Activated CD4-positive, alpha-beta memory T cell treated with anti-CD3 and anti-CD28 coated beads, Interleukin-2, amount 10 ng/mL, durations not matched to agents 7 days and 5 days (primary cell): ENCODE measurements at regions not wholly inside any gene's neighbourhood (a gene's known extent, or its start where the extent isn't known, plus 50 kb on each side); places are given as distances from the start of the nearest gene placed in this dataset.

ENCODE experiments used
- CTCF ChIA-PET: fragments of 350-600 bp; sonication (Branson Sonifier 250); formaldehyde crosslinking; loops from one replicate; lab custom pipeline; 2021; ENCODE audit warnings: antibody characterized with exemption, inconsistent platforms; lab: Charles Lee
- POLR2A ChIA-PET: fragments of 350-600 bp; sonication (Branson Sonifier 250); formaldehyde crosslinking; loops from one replicate; lab custom pipeline; 2021; ENCODE audit warnings: antibody characterized with exemption; lab: Charles Lee
- DNase-seq: peaks from one replicate; pipeline ENCODE4 v3.0.0-alpha.2; 2020
- H3K27ac Mint-ChIP-seq: one replicate; pipeline ENCODE4 v1.8.0; 2021; ENCODE audit warnings: mild to moderate bottlenecking, mixed read lengths
- H3K27me3 Mint-ChIP-seq: one replicate; pipeline ENCODE4 v1.8.0; 2021; ENCODE audit warnings: mixed read lengths
- H3K36me3 Mint-ChIP-seq: one replicate; pipeline ENCODE4 v1.8.0; 2021; ENCODE audit warnings: low read depth, mixed read lengths
- H3K4me1 Mint-ChIP-seq: one replicate; pipeline ENCODE4 v1.8.0; 2021; ENCODE audit warnings: mixed read lengths
- H3K4me3 Mint-ChIP-seq: one replicate; pipeline ENCODE4 v1.8.0; 2021; ENCODE audit warnings: mild to moderate bottlenecking, mixed read lengths
- H3K9me3 Mint-ChIP-seq: one replicate; pipeline ENCODE4 v1.8.0; 2021; ENCODE audit warnings: mixed read lengths

GRCh38 chr11:121767433-121767832, 314.7 kb upstream of the SORL1-AS1 start:
- no peaks in the 10 kb centered on the region for H3K9me3 Mint-ChIP-seq
- no peak overlapping the region for H3K27ac Mint-ChIP-seq
- no peaks in the 10 kb centered on the region for H3K36me3 Mint-ChIP-seq
- POLR2A ChIA-PET: no interaction called here
- no peaks in the 10 kb centered on the region for H3K27me3 Mint-ChIP-seq
- no peak for DNase-seq
- CTCF ChIA-PET: no interaction called here
- H3K4me3 Mint-ChIP-seq: no peak overlapping the region
- H3K4me1 Mint-ChIP-seq: no peaks in the 10 kb centered on the region

- Mint-ChIP-seq H3K27ac (no peak overlapping the region), H3K4me1 (no peaks in the 10 kb centered on the region), H3K36me3 (no peaks in the 10 kb centered on the region), H3K9me3 (no peaks in the 10 kb centered on the region), H3K4me3 (no peak overlapping the region), H3K27me3 (no peaks in the 10 kb centered on the region)
- ChIA-PET POLR2A (no interaction called here), CTCF (no interaction called here)
- DNase-seq: no peak
These were observed 314.2 kb upstream of the SORL1-AS1 start for GRCh38 chr11:121766991-121767390.

DNA sequence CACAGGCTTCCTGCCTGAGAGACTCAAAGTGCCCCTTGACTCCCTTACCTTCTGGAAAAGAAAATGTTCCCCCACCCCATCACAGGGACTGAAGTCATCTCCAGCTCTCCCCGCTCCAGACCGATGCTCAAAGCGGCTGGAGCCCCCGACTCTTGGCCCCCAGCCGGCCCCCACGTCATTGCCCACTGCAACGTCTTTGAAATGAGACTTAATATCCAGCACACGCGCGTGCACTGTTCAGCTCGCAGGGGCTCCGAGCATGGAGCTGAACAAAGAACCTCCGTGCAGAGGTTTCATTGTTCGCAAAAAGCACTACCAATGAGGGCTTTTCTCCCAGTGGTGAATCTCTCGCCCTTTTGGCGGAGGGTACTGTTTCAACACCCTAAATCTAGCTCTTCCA, 313.4 kb upstream of the SORL1-AS1 start:
- Mint-ChIP-seq H3K36me3 (no peaks in the 10 kb centered on the region), H3K4me3 (no peak overlapping the region), H3K9me3 (no peaks in the 10 kb centered on the region), H3K4me1 (no peaks in the 10 kb centered on the region), H3K27me3 (no peaks in the 10 kb centered on the region), H3K27ac (no peak overlapping the region)
- POLR2A ChIA-PET: no interaction called here
- CTCF ChIA-PET: no interaction called here
- no peak for DNase-seq

GRCh38 chr11:121763526-121763925, 310.8 kb upstream of the SORL1-AS1 start:
- ChIA-PET POLR2A (no interaction called here), CTCF (no interaction called here)
- no peak overlapping the region for H3K4me3 Mint-ChIP-seq
- H3K27me3 Mint-ChIP-seq: no peaks in the 10 kb centered on the region
- H3K36me3 Mint-ChIP-seq: no peaks in the 10 kb centered on the region
- H3K9me3 Mint-ChIP-seq: no peaks in the 10 kb centered on the region
- no peaks in the 10 kb centered on the region for H3K4me1 Mint-ChIP-seq
- no peak overlapping the region for H3K27ac Mint-ChIP-seq
- no peak for DNase-seq

DNA sequence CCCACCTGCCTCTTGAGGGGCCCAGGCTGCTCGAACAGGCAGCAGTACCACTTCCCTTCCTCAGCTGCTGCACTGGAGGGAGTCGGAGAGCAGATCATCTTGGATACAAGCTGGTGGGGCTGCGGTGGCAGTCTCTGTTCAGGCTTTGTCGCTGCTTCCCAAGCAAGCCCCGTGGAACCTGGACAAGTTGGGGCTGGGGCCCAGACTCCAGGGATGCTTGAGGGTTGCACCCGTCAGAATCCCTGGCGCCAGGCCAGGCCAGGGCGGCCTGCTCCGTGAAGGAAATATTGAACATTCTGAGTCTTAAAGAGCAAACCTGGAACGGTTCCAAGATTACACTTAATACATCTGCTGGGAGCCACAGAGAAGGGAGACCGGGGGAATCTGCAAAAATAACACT, 310.1 kb upstream of the SORL1-AS1 start:
- no peak overlapping the region for H3K27ac Mint-ChIP-seq
- no peaks in the 10 kb centered on the region for H3K4me1 Mint-ChIP-seq
- H3K4me3 Mint-ChIP-seq: no peak overlapping the region
- CTCF ChIA-PET: no interaction called here
- no peak for DNase-seq
- H3K27me3 Mint-ChIP-seq: no peaks in the 10 kb centered on the region
- H3K9me3 Mint-ChIP-seq: no peaks in the 10 kb centered on the region
- POLR2A ChIA-PET: no interaction called here
- H3K36me3 Mint-ChIP-seq: no peaks in the 10 kb centered on the region

DNA sequence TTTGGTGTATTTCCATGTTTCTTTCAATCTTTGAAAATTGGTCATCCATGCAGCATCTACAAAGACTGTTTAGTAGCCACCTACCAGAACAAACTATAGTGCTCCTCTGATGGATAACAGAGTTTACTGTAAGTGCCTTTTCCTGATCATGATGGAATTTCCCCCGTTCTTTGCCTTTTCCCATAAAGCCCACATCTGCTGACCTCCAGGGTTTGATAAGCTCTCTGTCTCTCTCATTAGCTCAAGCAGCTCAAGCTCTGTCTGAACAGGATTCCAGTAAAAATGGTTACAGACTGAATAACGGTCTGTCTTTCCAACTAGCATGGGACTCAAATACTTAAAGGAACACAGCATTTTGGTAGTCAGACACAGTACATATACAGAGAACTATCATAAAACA, 308.4 kb upstream of the SORL1-AS1 start:
- H3K27me3 Mint-ChIP-seq: no peaks in the 10 kb centered on the region
- DNase-seq: no peak
- POLR2A ChIA-PET: no interaction called here
- CTCF ChIA-PET: no interaction called here
- no peak overlapping the region for H3K27ac Mint-ChIP-seq
- no peak overlapping the region for H3K4me3 Mint-ChIP-seq
- H3K9me3 Mint-ChIP-seq: no peaks in the 10 kb centered on the region
- H3K4me1 Mint-ChIP-seq: no peaks in the 10 kb centered on the region
- no peaks in the 10 kb centered on the region for H3K36me3 Mint-ChIP-seq

- CTCF ChIA-PET: no interaction called here
- H3K36me3 Mint-ChIP-seq: no peaks in the 10 kb centered on the region
These were observed 304.8 kb upstream of the SORL1-AS1 start for GRCh38 chr11:121757480-121758125.

DNA sequence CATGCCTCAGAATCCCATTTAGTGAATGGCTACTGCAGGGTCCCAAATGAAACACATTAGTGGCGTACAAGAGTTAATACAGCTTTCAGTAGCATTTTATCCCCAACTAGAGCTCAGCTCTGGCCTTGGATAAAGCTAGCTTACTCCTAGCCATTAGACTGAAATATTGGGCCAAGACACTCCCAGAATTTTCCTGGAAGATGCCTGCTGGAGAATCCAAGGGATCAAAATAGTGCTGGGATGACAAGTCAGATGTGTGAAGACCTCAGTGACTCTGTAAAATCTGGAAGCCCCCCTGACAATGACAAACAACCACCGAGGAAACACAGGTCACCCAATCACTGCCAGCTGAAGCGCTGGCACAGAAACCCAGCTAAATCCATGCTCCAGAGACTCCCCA, 303.1 kb upstream of the SORL1-AS1 start:
- Mint-ChIP-seq H3K27ac (no peak overlapping the region), H3K4me3 (no peak overlapping the region), H3K36me3 (no peaks in the 10 kb centered on the region), H3K4me1 (no peaks in the 10 kb centered on the region), H3K27me3 (no peaks in the 10 kb centered on the region), H3K9me3 (peaks cover 2% of the 10 kb centered on the region)
- ChIA-PET CTCF (no interaction called here), POLR2A (no interaction called here)
- no peak for DNase-seq

More at GRCh38 chr11:121757480-121758125, 304.8 kb upstream of the SORL1-AS1 start:
- Mint-ChIP-seq H3K27ac (no peak overlapping the region), H3K4me1 (no peaks in the 10 kb centered on the region), H3K9me3 (no peaks in the 10 kb centered on the region), H3K27me3 (no peaks in the 10 kb centered on the region), H3K4me3 (no peak overlapping the region)
- DNase-seq: no peak
- POLR2A ChIA-PET: no interaction called here

DNA sequence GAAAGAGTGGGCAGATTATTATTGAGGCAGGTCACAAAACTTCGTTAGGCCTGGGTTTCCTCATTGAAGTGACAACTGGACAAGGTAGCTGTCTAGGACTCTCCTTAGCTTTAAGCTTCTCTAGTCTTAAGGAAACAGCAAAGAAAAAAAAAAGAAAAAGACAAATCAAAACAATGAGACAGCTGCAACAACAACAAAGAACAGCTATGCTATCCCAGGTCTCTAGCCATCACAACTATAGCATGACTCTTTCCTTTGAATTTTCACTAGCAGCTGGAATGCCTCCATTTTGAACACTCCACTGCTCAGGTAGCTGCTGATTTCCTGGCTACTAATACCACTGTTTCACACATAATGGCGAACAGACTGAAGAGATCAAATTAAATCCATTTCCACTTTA, 302.4 kb upstream of the SORL1-AS1 start:
- Mint-ChIP-seq H3K27me3 (no peaks in the 10 kb centered on the region), H3K9me3 (peaks cover 2% of the 10 kb centered on the region), H3K36me3 (no peaks in the 10 kb centered on the region), H3K4me1 (no peaks in the 10 kb centered on the region), H3K27ac (no peak overlapping the region), H3K4me3 (no peak overlapping the region)
- CTCF ChIA-PET: no interaction called here
- POLR2A ChIA-PET: no interaction called here
- DNase-seq: no peak

DNA sequence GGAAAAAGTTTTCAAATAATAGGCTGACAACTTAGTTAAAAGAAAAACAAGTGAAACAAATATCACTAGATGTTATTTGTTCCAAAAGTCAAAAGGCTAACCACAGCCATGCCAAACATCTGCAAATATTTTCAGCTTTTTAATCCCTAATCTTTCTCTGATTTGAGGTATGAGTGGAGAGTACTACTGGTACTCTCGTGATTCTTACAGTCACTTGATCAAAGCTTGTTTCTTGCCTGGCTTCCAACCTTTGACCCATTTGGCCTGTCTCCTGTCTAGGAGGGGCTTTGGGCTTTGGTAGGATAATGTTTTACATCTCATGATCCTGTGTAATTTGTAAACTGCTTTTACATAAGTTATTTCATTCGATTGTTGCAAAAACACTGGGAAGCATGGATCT, 301.8 kb upstream of the SORL1-AS1 start:
- H3K27me3 Mint-ChIP-seq: no peaks in the 10 kb centered on the region
- no peak overlapping the region for H3K27ac Mint-ChIP-seq
- H3K36me3 Mint-ChIP-seq: no peaks in the 10 kb centered on the region
- H3K4me3 Mint-ChIP-seq: no peak overlapping the region
- H3K4me1 Mint-ChIP-seq: no peaks in the 10 kb centered on the region
- ChIA-PET POLR2A (no interaction called here), CTCF (no interaction called here)
- no peak for DNase-seq
- peaks cover 2% of the 10 kb centered on the region for H3K9me3 Mint-ChIP-seq

- Mint-ChIP-seq H3K36me3 (no peaks in the 10 kb centered on the region), H3K4me3 (no peak overlapping the region)
- CTCF ChIA-PET: no interaction called here
These were observed 296.9 kb upstream of the SORL1-AS1 start for GRCh38 chr11:121749691-121750090.

GRCh38 chr11:121748068-121748467, 295.3 kb upstream of the SORL1-AS1 start:
- peaks cover 4% of the 10 kb centered on the region for H3K9me3 Mint-ChIP-seq
- no peaks in the 10 kb centered on the region for H3K4me1 Mint-ChIP-seq
- H3K27me3 Mint-ChIP-seq: no peaks in the 10 kb centered on the region
- DNase-seq: no peak
- no peak overlapping the region for H3K4me3 Mint-ChIP-seq
- no peaks in the 10 kb centered on the region for H3K36me3 Mint-ChIP-seq
- CTCF ChIA-PET: no interaction called here
- H3K27ac Mint-ChIP-seq: no peak overlapping the region
- POLR2A ChIA-PET: no interaction called here

More at GRCh38 chr11:121749691-121750090, 296.9 kb upstream of the SORL1-AS1 start:
- Mint-ChIP-seq H3K27ac (no peak overlapping the region), H3K27me3 (no peaks in the 10 kb centered on the region), H3K4me1 (no peaks in the 10 kb centered on the region), H3K9me3 (peaks cover 2% of the 10 kb centered on the region)
- POLR2A ChIA-PET: no interaction called here
- no peak for DNase-seq

GRCh38 chr11:121743285-121743684, 290.5 kb upstream of the SORL1-AS1 start:
- Mint-ChIP-seq H3K27ac (no peak overlapping the region), H3K4me3 (no peak overlapping the region), H3K36me3 (no peaks in the 10 kb centered on the region), H3K27me3 (no peaks in the 10 kb centered on the region), H3K4me1 (no peaks in the 10 kb centered on the region), H3K9me3 (peaks cover 3% of the 10 kb centered on the region)
- no peak for DNase-seq
- ChIA-PET CTCF (no interaction called here), POLR2A (no interaction called here)

DNA sequence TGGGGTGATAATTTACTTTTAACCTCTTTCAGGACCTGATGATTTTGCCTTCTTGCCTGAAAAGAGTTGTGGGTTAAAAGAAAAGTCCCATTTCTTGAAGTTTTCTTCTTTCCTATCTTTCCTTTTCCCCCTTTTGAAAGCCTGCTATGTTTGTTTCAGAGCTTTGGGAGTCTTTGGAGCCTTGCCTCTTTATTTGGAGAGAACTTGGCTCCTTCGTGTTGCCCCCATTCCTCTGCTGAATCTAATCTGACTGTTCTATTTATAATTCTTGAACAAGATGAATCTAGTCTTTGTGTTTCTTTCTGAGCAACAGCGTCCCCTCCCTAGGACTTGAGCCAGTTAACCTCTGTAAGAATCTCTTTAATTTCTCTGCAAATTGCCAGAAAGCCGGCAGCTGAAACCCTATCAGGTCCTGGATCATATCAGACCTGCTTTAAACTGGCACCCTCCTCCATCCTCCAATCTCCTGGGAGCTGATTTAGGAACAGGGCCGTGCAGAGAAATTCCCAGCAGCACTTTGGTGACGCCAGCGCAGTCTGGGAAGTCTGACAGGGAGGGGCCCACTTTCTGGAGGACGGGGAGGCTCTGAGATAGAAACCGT, 289.1 kb upstream of the SORL1-AS1 start:
- Mint-ChIP-seq H3K4me1 (no peaks in the 10 kb centered on the region), H3K27me3 (no peaks in the 10 kb centered on the region), H3K9me3 (peaks cover 3% of the 10 kb centered on the region), H3K4me3 (no peak overlapping the region), H3K36me3 (no peaks in the 10 kb centered on the region), H3K27ac (no peak overlapping the region)
- ChIA-PET POLR2A (no interaction called here), CTCF (no interaction called here)
- no peak for DNase-seq
